Lung microvascular endothelial cell (primary cell): ENCODE measurements at regions not wholly inside any gene's neighbourhood (a gene's known extent, or its start where the extent isn't known, plus 50 kb on each side); places are given as distances from the start of the nearest gene placed in this dataset.
"Not testable (repeated sequence)": the region's sequence is repeated elsewhere in the genome, so short reads cannot be mapped to it uniquely, and the experiment has no call there.

ENCODE experiments used
- DNase-seq, 2 donors: peaks; one replicate each; pipeline versions ENCODE4 v3.0.0 to v3.0.0-alpha.2; 2010; ENCODE audit warnings: low read depth in 2 of 2

- no peak for DNase-seq
Measured at GRCh38 chr17:83159204-83160049, 80.0 kb downstream of the METRNL start.

GRCh38 chr17:83160443-83161297 lies 81.3 kb downstream of the METRNL start:
- no peak for DNase-seq

- DNase-seq = no peak
Measured at GRCh38 chr17:83161298-83162034, 82.1 kb downstream of the METRNL start.

- DNase-seq = no peak
Measured at GRCh38 chr17:83162035-83162745, 82.8 kb downstream of the METRNL start.

- no peak for DNase-seq
Measured at GRCh38 chr17:83164490-83164889, 85.1 kb downstream of the METRNL start.

- no peak for DNase-seq
Measured at GRCh38 chr17:83170571-83171260, 91.3 kb downstream of the METRNL start.

- no peak for DNase-seq
Measured at GRCh38 chr17:83171661-83172060, 92.3 kb downstream of the METRNL start.

- DNase-seq = not testable (repeated sequence)
Measured at GRCh38 chr17:83172099-83172498, 92.7 kb downstream of the METRNL start.

- not testable (repeated sequence) for DNase-seq
Measured at GRCh38 chr17:83172646-83173045, 93.2 kb downstream of the METRNL start.

- DNase-seq = not testable (repeated sequence)
Measured at GRCh38 chr17:83173180-83173913, 93.9 kb downstream of the METRNL start.

- DNase-seq = no peak
Measured at GRCh38 chr17:83173914-83174361, 94.5 kb downstream of the METRNL start.

GRCh38 chr17:83174362-83175118 lies 95.1 kb downstream of the METRNL start:
- DNase-seq = no peak

- no peak for DNase-seq
Measured at GRCh38 chr17:83175119-83175821, 95.9 kb downstream of the METRNL start.

- no peak for DNase-seq
Measured at GRCh38 chr17:83175822-83176622, 96.6 kb downstream of the METRNL start.

GRCh38 chr17:83176623-83177583 lies 97.5 kb downstream of the METRNL start:
- DNase-seq = no peak
